Liver (tissue), 7 donors: ENCODE measurements at regions not wholly inside any gene's neighbourhood (a gene's known extent, or its start where the extent isn't known, plus 50 kb on each side); places are given as distances from the start of the nearest gene placed in this dataset.

Experiments used
- DNase-seq: peaks from one replicate; pipeline ENCODE4 v3.0.0-alpha.2; 2017; ENCODE audit warnings: low spot score
- H3K27ac ChIP-seq, 2 donors: one replicate each; pipeline ENCODE4 v1.7.0; 2013; ENCODE audit warnings: inconsistent platforms in 2 of 2, low read length in 2 of 2, control low read depth in 1 of 2, low read depth in 1 of 2, mild to moderate bottlenecking in 1 of 2
- H3K27me3 ChIP-seq, 4 donors: one replicate each; pipeline versions ENCODE4 v1.6.1 to v1.7.0; 2013; ENCODE audit warnings: low read length in 3 of 4, inconsistent platforms in 1 of 4, mild to moderate bottlenecking in 1 of 4, moderate library complexity in 1 of 4; ENCODE audit not compliant: control insufficient read depth in 4 of 4, insufficient read depth in 4 of 4
- H3K36me3 ChIP-seq, 4 donors: one replicate each; pipeline versions ENCODE4 v1.6.1 to v1.7.0; 2013; ENCODE audit warnings: low read length in 3 of 4, mild to moderate bottlenecking in 3 of 4, low read depth in 1 of 4, moderate library complexity in 1 of 4; ENCODE audit not compliant: control insufficient read depth in 4 of 4, insufficient read depth in 3 of 4
- H3K4me1 ChIP-seq, 4 donors: one replicate each; pipeline versions ENCODE4 v1.6.1 to v1.7.0; 2013; ENCODE audit warnings: low read length in 3 of 4, mild to moderate bottlenecking in 3 of 4, moderate library complexity in 1 of 4; ENCODE audit not compliant: control insufficient read depth in 4 of 4, insufficient read depth in 4 of 4
- H3K4me3 ChIP-seq, 3 donors: one replicate each; pipeline versions ENCODE4 v1.6.1 to v1.7.0; 2013; ENCODE audit warnings: low read length in 3 of 3, control low read depth in 1 of 3, low read depth in 1 of 3, mild to moderate bottlenecking in 1 of 3
- H3K9ac ChIP-seq, 2 donors: one replicate each; pipeline ENCODE4 v1.7.0; 2013; ENCODE audit warnings: low read length in 2 of 2, mild to moderate bottlenecking in 2 of 2, moderate library complexity in 2 of 2, control low read depth in 1 of 2, low read depth in 1 of 2
- H3K9me3 ChIP-seq, 4 donors: one replicate each; pipeline versions ENCODE4 v1.6.1 to v1.7.0; 2013; ENCODE audit warnings: low read length in 3 of 4; ENCODE audit not compliant: control insufficient read depth in 4 of 4
- ATF3 ChIP-seq: IDR thresholded peaks from 2 replicates; pipeline ENCODE4 v1.6.1; 2016; ENCODE audit warnings: antibody characterized with exemption
- EGR1 ChIP-seq, 2 donors: IDR thresholded peaks; 2 replicates each; pipeline ENCODE4 v1.6.1; 2016 to 2018; ENCODE audit warnings: antibody characterized with exemption in 2 of 2, low read depth in 2 of 2
- FOXA1 ChIP-seq: IDR thresholded peaks from 2 replicates; pipeline ENCODE4 v1.6.1; 2016; ENCODE audit warnings: antibody characterized with exemption
- FOXA2 ChIP-seq: IDR thresholded peaks from 2 replicates; pipeline ENCODE4 v1.6.1; 2016; ENCODE audit warnings: antibody characterized with exemption
- GABPA ChIP-seq, 2 donors: IDR thresholded peaks in 1 of 2; conservative IDR thresholded peaks in 1 of 2; 2 replicates each; pipeline ENCODE4 v1.6.1; 2016; ENCODE audit warnings: antibody characterized with exemption in 2 of 2, mild to moderate bottlenecking in 1 of 2, moderate library complexity in 1 of 2
- HNF4A ChIP-seq, 2 donors: conservative IDR thresholded peaks; 2 replicates each; pipeline ENCODE4 v1.6.1; 2016; ENCODE audit warnings: antibody characterized with exemption in 2 of 2, mild to moderate bottlenecking in 2 of 2
- HNF4G ChIP-seq: IDR thresholded peaks from 2 replicates; pipeline ENCODE4 v1.6.1; 2016; ENCODE audit warnings: antibody characterized with exemption
- JUND ChIP-seq, 2 donors: IDR thresholded peaks; 2 replicates each; pipeline ENCODE4 v1.6.1; 2016; ENCODE audit warnings: antibody characterized with exemption in 2 of 2
- MAX ChIP-seq: IDR thresholded peaks from 2 replicates; pipeline ENCODE4 v1.6.1; 2016; ENCODE audit warnings: antibody characterized with exemption
- NR2F2 ChIP-seq: IDR thresholded peaks from 2 replicates; pipeline ENCODE4 v1.6.1; 2016; ENCODE audit warnings: antibody characterized with exemption
- RAD21 ChIP-seq, 2 donors: IDR thresholded peaks; 2 replicates each; pipeline ENCODE4 v1.6.1; 2016; ENCODE audit warnings: antibody characterized with exemption in 2 of 2, mild to moderate bottlenecking in 2 of 2
- RXRA ChIP-seq, 2 donors: IDR thresholded peaks; 2 replicates each; pipeline ENCODE4 v1.6.1; 2017 to 2018; ENCODE audit warnings: antibody characterized with exemption in 2 of 2, mild to moderate bottlenecking in 1 of 2
- SP1 ChIP-seq: IDR thresholded peaks from 2 replicates; pipeline ENCODE4 v1.6.1; 2018; ENCODE audit warnings: antibody characterized with exemption, mild to moderate bottlenecking
- TAF1 ChIP-seq: conservative IDR thresholded peaks from 2 replicates; pipeline ENCODE4 v1.6.1; 2016; ENCODE audit warnings: antibody characterized with exemption, mild to moderate bottlenecking
- YY1 ChIP-seq: IDR thresholded peaks from 2 replicates; pipeline ENCODE4 v1.6.1; 2016; ENCODE audit warnings: antibody characterized with exemption, mild to moderate bottlenecking
- ZBTB33 ChIP-seq: IDR thresholded peaks from 2 replicates; pipeline ENCODE4 v1.6.1; 2016; ENCODE audit warnings: antibody characterized with exemption
- WGBS: extraction: QIAGEN DNeasy Blood & Tissue Kit; methylation state at CpG from one replicate; pipeline ENCODE4 v1.1.7; 2013; 5-methylcytosine and 5-hydroxymethylcytosine counted together
- TF ChIP-seq, protein P1 (sequence below): IDR thresholded peaks from 2 replicates; pipeline ENCODE4 v1.6.1; 2016; ENCODE audit warnings: antibody characterized with exemption, mild to moderate bottlenecking
- donor health status: healthy.
- donor health status: healthy.
- donor health status: healthy.
- donor health status: healthy.

- peaks cover 0 to 5% (median 3%) of the 10 kb centered on the region in 4 donors for H3K9me3 ChIP-seq
- DNase-seq = no peak
- peak; percentile 66 for TF ChIP-seq YY1
- TF ChIP-seq JUND (IDR thresholded peaks at IDR 0.05) = no peak
- TF ChIP-seq NR2F2 = no peak
- TF ChIP-seq RAD21 (IDR thresholded peaks at IDR 0.05) = no peak
- TF ChIP-seq SP1 = peak; percentile 64
- peak; percentile 88 for TF ChIP-seq FOXA2
- no peak for TF ChIP-seq ZBTB33
- no peak for TF ChIP-seq RXRA (IDR thresholded peaks at IDR 0.05)
- peak; percentile 57 for TF ChIP-seq FOXA1
- TF ChIP-seq TAF1 = no peak
- no peak overlapping the region for H3K4me3 ChIP-seq
- 50% methylated on average over 2 of the region's 2 CpGs for WGBS
- peak overlapping the region; percentile 71 to 81 for H3K27ac ChIP-seq
- no peak overlapping the region for H3K9ac ChIP-seq
- H3K36me3 ChIP-seq = no peaks in the 10 kb centered on the region
- no peaks in the 10 kb centered on the region for H3K27me3 ChIP-seq
- peaks cover 2 to 13% (median 8%) of the 10 kb centered on the region in 4 donors for H3K4me1 ChIP-seq
Measured at GRCh38 chr22:27116312-27117086, 459.1 kb downstream of the MIAT start.

DNA sequence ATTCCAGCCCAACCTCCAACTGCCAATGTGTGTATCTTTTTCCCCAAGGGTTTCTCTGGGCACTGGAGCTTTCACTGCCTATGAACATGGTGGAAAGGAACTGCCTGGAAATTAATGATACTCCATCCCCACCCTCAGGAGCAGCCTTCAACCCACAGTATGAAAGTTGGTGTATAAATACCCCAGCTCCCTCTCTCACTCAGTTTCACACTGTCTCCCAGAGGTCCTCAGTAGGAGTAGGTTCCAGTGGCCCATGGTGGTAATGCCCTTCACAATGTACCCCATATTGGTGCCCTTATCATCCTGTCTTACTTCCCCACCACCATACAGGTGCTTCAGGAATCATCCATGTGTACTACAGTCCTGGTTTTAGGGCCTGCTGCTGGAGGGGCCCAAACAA lies 462.6 kb downstream of the MIAT start:
- Histone ChIP-seq H3K4me1 (peaks cover 0 to 13% (median 8%) of the 10 kb centered on the region in 4 donors), H3K9me3 (peaks cover 0 to 5% (median 3%) of the 10 kb centered on the region in 4 donors), H3K9ac (no peak overlapping the region), H3K27ac (no peak overlapping the region), H3K36me3 (no peaks in the 10 kb centered on the region), H3K27me3 (no peaks in the 10 kb centered on the region), H3K4me3 (no peak overlapping the region)
- TF ChIP-seq RAD21 (IDR thresholded peaks at IDR 0.05) = no peak
- no peak for DNase-seq

- DNase-seq = no peak
- Histone ChIP-seq H3K36me3 (no peaks in the 10 kb centered on the region), H3K9me3 (peaks cover 0 to 5% (median 3%) of the 10 kb centered on the region in 4 donors), H3K4me3 (no peak overlapping the region), H3K27ac (no peak overlapping the region), H3K9ac (no peak overlapping the region), H3K27me3 (no peaks in the 10 kb centered on the region), H3K4me1 (no peaks in the 10 kb centered on the region)
- 85% methylated on average over 11 of the region's 11 CpGs for WGBS
- TF ChIP-seq RAD21 (IDR thresholded peaks at IDR 0.05) (no peak), JUND (IDR thresholded peaks at IDR 0.05) (no peak), EGR1 (IDR thresholded peaks at IDR 0.05; ENCODE audit: low read depth in 2 of 2) (no peak), MAX (no peak), HNF4A (conservative IDR thresholded peaks at IDR 0.05) (no peak), GABPA (IDR thresholded peaks at IDR 0.05 in 1 of 2, conservative IDR thresholded peaks at IDR 0.05 in 1 of 2) (no peak), ZBTB33 (no peak), FOXA2 (no peak), HNF4G (no peak), ATF3 (no peak), TAF1 (no peak), SP1 (no peak), NR2F2 (no peak), RXRA (IDR thresholded peaks at IDR 0.05) (no peak), YY1 (no peak)
- TF ChIP-seq, protein P1, sequence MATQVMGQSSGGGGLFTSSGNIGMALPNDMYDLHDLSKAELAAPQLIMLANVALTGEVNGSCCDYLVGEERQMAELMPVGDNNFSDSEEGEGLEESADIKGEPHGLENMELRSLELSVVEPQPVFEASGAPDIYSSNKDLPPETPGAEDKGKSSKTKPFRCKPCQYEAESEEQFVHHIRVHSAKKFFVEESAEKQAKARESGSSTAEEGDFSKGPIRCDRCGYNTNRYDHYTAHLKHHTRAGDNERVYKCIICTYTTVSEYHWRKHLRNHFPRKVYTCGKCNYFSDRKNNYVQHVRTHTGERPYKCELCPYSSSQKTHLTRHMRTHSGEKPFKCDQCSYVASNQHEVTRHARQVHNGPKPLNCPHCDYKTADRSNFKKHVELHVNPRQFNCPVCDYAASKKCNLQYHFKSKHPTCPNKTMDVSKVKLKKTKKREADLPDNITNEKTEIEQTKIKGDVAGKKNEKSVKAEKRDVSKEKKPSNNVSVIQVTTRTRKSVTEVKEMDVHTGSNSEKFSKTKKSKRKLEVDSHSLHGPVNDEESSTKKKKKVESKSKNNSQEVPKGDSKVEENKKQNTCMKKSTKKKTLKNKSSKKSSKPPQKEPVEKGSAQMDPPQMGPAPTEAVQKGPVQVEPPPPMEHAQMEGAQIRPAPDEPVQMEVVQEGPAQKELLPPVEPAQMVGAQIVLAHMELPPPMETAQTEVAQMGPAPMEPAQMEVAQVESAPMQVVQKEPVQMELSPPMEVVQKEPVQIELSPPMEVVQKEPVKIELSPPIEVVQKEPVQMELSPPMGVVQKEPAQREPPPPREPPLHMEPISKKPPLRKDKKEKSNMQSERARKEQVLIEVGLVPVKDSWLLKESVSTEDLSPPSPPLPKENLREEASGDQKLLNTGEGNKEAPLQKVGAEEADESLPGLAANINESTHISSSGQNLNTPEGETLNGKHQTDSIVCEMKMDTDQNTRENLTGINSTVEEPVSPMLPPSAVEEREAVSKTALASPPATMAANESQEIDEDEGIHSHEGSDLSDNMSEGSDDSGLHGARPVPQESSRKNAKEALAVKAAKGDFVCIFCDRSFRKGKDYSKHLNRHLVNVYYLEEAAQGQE = no peak
Measured at GRCh38 chr22:27122574-27122973, 465.2 kb downstream of the MIAT start.
